GM21447 (cell line): ENCODE measurements at regions not wholly inside any gene's neighbourhood (a gene's known extent, or its start where the extent isn't known, plus 50 kb on each side); places are given as distances from the start of the nearest gene placed in this dataset.
"Not testable (repeated sequence)": the region's sequence is repeated elsewhere in the genome, so short reads cannot be mapped to it uniquely, and the experiment has no call there.

Experiments used
- ATAC-seq: cut with Tn5 transposase; IDR thresholded peaks from one replicate; pipeline ENCODE4 v1.9.1; 2021; ENCODE audit not compliant: unreplicated experiment

DNA sequence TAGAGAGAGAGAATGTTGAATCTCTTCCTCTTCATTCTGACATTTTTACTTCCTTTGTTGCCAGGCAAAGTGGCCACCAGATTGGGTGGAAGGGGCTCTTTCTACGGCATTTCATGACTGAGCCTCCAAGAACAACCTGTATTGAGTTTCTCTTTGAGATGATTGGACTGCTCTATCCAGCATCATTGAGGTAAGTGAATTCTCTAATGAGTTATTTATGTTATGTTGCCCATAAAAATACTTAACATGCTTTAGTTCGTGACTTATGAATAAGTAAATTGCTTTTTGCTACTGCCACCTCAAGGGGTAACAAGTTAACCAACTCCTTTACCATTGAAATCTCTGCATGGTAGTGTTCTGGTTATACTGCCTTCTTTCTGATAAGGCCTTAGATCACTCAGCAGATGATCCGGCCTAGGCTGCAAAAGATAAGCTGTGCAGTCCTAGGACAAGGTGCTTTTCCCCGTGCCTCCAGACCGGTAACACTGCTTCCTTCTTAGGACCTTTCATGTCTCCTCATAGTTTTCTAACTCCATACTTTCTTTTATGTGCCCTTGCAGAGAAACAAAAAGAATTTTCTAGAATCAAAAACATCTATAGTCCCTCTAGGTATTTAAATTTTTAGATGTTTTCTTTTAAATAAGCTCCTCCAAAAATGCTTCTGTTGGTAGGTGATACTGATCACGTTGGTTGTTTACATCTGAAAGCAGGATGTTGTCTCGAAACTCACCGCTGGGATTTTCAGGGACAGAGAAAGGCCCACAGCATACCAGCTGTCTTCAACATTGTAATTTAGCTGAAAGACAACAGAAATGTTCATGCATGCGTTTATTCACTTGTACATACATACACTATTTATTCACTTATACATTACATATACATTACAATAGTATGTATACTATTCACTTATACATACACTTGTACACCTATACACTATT is 157.1 kb upstream of the RBPJ start:
- no peak for ATAC-seq

- no peak for ATAC-seq
Observed at GRCh38 chr4:26171501-26171900, 149.3 kb upstream of the RBPJ start.

GRCh38 chr4:26171941-26172340 is 148.9 kb upstream of the RBPJ start:
- ATAC-seq: no peak

DNA sequence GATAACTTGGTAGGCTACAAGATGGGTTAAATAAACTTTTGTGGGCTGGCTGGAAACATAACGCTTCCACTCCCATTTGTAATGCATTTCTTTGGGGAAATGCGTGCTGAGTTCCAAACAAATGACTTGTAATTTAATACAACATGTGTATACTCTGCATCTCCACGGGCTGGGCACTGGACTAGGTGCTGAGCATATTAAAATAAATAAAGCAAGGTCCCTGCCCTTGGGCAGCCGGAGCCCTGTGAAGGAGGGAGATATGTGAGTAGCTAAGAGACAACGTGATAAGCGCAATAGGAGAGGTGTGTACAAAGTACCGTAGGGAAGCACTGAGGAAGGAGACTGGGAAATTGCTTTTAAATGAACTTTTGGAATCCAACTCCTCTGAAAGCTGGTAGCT is 147.2 kb upstream of the RBPJ start:
- ATAC-seq: no peak

GRCh38 chr4:26174027-26174426 is 146.8 kb upstream of the RBPJ start:
- no peak for ATAC-seq

DNA sequence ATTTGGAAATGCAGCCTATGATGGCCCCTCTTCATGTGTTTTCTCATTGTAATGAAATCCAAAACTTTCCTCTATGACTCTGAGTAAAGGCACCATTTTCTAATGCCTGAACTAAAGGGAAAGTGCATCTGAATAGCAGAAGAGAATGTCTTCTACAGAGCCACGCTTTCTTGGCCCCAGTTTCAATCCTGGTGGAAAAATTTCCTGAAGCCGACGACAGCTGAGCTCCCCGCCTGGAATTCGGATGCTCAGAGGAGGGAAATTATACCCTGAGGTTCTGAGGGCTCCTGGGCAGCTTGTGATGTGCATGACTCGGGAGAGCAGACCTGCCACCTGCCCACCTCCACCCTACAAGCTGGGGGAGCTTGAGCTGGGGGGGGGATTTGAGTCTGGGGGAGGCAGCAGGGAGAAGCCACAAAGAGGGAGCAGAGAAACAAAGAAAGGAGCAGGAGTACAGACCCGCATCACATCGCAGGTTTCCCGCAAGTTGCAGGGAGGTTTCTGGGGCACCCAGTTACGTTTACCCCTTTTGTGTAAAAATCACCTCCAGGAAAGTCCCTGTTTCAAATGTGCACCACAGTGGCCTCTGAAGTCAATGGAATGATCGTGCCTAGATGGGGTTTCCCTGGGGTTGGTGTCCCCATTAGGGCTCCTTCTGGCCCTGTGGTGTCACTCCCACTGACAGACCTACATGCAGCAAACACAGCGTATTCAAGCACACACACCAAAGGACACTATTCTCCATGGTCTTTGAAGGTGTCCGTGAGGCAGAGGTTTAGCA is 145.6 kb upstream of the RBPJ start:
- ATAC-seq: peak; percentile 57

GRCh38 chr4:26175905-26176470 is 144.8 kb upstream of the RBPJ start:
- ATAC-seq: no peak

DNA sequence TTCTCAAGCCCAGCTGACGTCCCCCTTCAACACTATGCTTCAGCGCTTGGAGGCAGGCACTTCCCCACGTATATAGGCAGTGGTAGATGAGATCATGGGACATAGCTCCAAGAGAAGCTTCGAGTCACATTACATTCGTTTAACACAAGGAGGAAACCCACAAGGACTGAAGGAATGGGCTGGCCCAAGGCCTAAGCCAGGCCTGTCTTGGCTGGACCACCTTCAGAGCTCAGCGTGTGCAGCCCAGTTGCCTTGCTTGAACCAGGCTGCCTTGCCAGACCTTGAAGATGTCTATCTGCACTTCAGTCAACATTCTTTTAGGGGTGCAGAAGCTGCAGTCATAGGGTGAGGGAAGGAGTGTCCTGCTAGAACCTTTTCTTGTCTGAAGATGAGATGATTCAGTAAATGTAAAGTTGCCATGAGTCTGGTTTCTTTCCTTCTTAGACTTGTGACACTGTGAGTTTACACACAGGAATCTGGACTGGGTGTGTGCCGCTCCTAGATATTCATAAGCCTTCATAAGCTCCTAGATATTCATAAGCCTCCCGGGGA is 144.1 kb upstream of the RBPJ start:
- no peak for ATAC-seq

GRCh38 chr4:26178854-26179253 is 142.0 kb upstream of the RBPJ start:
- ATAC-seq: no peak

GRCh38 chr4:26179316-26179760 is 141.5 kb upstream of the RBPJ start:
- peak; percentile 71 for ATAC-seq

DNA sequence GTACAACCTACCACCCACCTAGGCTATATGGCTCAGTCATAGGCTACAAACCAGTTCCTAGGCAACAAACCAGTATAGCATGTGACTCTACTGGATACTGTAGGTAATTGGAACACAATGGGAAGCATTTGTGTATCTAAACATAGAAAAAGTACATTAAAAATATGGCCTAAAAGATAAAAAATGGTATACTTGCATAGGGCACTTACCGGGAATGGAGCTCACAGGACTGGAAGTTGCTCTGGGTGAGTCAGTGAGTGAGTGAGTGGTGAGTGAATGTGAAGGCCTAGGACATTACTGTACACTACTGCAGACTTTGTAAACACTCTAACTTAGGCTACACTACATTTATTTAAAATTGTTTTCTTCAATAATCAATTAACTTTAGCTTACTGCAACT is 139.2 kb upstream of the RBPJ start:
- no peak for ATAC-seq

DNA sequence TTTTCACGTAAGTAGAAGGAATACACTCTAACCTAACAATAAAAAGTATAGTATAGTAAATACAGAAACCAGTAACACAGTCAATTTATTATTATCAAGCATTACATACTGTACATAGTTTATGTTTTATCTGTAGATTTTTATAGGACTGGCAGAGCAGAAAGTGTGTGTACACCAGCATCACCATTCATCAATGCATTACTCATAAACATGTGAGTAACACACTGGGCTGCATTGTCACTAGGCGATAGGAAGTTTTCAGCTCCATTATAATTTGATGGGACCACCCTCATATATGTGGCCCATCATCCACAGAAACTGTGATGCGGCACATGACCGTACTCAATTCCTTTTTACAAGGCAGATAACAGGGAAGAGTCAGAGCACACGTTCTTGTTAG is 137.8 kb upstream of the RBPJ start:
- no peak for ATAC-seq

DNA sequence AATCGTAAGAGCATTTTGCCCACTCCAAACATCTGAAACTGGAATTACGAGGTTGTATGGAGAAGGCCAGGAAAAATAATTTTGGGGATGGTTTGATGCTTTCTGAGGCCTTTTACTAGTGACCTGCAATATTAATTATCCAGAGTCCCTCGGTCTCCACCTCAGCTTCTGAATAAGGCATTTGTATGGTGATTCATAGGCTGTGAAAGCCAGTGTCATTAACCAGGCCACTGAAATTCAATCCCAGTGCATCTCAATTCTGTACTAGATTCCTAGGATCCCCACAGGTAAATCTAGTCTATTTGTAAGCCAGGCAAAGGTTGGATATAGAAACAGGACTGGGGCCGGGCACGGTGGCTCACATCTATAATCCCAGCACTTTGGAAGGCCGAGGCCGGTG is 135.4 kb upstream of the RBPJ start:
- ATAC-seq: no peak

DNA sequence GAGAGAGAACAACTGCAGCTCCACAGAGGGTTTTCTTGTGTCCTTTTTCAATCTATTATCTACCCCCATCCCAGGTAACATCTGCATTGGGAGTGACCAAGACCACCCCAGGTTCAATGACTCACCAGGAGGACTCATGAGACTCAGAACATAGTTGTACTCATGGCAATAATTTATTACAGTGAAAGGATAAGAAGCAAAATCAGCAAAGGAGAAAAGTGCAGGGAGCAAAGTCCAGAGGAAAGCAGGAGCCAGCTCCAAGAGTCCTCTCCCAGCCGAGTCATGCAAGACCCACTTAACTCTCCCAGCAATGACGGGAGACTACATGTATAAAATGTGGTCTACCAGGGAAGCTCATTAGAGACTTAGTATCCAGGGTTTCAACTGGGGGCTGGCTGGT is 129.5 kb upstream of the RBPJ start:
- no peak for ATAC-seq

DNA sequence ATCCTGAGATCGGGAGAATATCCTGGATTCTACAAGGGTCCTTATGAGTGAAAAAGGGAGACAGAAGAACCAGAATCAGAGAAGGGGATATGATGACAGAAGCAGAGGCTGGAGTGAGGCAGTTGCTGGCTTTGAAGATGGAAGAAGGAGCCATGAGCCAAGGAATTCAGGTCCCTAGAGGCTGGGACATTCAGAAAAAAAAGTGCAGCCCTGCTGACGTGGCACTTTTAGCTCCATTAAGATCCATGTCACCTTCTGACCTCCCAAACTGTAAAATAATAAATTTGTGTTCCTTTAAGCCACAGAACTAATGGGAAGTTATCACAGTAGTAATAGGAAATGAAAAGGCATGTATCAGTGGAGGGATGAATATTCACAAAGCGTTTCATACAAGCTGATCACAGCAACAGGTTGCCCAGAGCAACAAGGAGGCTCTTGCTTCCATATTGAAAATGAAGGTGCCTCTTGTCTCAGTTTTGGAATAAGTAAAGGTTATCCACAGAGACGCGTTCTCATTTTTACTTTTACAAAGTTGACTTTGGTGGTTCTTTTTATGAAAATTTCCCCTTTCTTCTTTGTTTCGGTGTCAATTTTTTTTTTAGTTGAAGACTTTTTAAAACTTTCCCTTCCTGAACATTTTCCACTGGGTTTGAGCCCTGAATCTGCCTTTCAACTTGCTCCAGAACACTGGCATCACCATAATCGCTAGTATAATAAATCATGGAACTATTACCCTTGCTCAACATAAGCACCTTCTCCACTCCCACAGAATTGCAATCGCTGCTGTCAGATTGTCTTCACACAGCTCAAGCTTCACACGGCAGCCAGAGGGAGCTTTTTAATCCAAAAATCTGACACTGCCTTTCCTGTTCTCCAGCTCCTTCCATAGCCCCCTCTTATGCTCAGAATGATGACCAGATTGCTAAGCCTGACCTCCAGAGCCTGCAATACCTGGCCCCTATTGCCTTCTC is 127.6 kb upstream of the RBPJ start:
- ATAC-seq: peak; percentile 34

DNA sequence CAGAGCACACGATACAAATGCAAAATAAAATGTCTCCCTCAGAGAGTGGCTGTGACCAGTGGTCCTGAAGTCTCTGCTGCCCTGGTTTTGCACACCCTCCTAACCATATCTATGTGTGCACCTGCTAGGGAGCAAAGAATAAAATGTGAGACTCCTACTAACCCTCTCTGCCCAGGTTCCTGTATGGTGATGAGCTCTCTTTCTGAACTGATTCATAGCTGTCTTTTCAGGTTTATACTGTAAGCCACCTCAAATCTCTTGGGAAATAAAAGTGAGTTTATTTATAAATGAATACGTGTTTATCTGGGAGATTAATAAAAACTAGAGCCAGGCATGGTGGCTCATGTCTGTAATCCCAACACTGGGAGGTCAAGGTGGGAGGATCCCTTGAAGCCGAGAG is 126.0 kb upstream of the RBPJ start:
- peak; percentile 42 for ATAC-seq

- ATAC-seq: no peak
Observed at GRCh38 chr4:26196567-26196966, 124.2 kb upstream of the RBPJ start.

DNA sequence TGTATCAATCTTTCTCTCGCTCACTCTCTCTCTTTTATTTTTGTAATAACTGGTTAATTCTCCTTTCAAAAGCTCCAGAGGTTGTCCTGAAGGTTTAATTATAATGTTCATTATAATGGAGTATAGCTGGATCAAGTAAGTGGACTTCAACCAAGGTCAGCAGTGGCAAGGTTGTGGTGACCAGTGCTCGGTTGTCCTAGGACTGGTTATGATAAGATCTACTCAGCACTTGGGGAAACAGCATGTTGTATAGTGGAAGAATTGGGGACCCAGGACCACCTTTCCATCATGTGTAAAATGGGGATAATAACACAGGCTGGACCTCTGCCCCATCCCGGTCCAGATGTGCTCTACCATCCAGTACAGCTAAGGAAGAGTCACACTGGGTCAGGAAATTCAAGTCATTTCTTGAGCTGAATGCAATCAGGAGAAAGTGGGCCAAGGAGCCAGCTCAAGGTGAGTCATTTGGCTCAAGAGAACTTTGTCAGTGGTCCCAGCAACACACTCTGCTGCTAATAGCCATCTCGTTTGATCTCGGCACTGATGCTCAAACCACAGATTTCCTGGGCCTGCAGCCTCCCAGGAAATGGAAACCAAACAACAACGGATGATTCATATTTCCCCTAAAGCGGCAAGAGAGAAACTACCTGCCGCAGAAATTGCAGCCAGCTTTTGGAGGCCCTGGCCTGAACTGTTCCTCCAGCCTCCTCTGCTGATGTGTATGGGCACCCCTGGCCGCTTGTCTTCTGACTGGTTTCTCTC is 123.6 kb upstream of the RBPJ start:
- ATAC-seq: peak; percentile 88

DNA sequence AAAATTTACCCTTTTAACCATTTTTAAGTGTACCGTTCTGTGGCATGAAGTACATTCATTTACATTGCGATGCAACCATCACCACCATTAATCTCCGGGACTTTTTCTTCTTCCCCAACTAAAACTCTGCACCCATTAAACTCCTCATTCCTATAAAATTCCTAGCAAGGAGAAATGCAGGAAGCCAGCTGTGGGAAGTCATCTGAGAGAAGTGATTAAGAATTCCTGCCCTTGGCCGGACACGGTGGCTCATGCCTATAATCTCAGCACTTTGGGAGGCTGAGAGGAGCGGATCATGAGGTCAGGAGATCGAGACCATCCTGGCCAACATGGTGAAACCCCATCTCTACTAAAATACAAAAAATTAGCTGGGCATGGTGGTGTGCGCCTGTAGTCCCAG is 121.9 kb upstream of the RBPJ start:
- not testable (repeated sequence) for ATAC-seq

- no peak for ATAC-seq
Observed at GRCh38 chr4:26199596-26199995, 121.2 kb upstream of the RBPJ start.
